BE2C (cell line): ENCODE measurements at regions not wholly inside any gene's neighbourhood (a gene's known extent, or its start where the extent isn't known, plus 50 kb on each side); places are given as distances from the start of the nearest gene placed in this dataset.

Experiments
- DNase-seq: peaks from one replicate; pipeline ENCODE4 v3.0.0-alpha.2; 2020
- H3K27me3 ChIP-seq: fragments of 250-450 bp; sonication (Bioruptor Pico); 2 replicates; pipeline ENCODE4 v1.5.1; 2020; ENCODE audit warnings: mild to moderate bottlenecking
- H3K36me3 ChIP-seq: fragments of 250-450 bp; sonication (Bioruptor Pico); 2 replicates; pipeline ENCODE4 v1.5.1; 2020; ENCODE audit warnings: mild to moderate bottlenecking
- H3K4me1 ChIP-seq: fragments of 250-450 bp; sonication (Bioruptor Pico); 2 replicates; pipeline ENCODE4 v1.5.1; 2020
- H3K4me3 ChIP-seq: 2 replicates; pipeline ENCODE4 v1.5.1; 2011; ENCODE audit warnings: low read depth, low read length
- H3K9me3 ChIP-seq: fragments of 250-450 bp; sonication (Bioruptor Pico); 2 replicates; pipeline ENCODE4 v1.5.1; 2020
- CTCF ChIP-seq: IDR thresholded peaks from 2 replicates; pipeline ENCODE4 v1.5.1; 2012; ENCODE audit warnings: mild to moderate bottlenecking, low read depth, low read length

- no peak overlapping the region for H3K4me3 ChIP-seq
- TF ChIP-seq CTCF = no peak
These were observed 85.2 kb upstream of the PCDH8 start for GRCh38 chr13:52933547-52934210.

GRCh38 chr13:52933099-52933498, 84.7 kb upstream of the PCDH8 start:
- TF ChIP-seq CTCF = no peak
- no peaks in the 10 kb centered on the region for H3K27me3 ChIP-seq
- no peak overlapping the region for H3K4me3 ChIP-seq
- DNase-seq = no peak
- H3K36me3 ChIP-seq = no peaks in the 10 kb centered on the region
- no peaks in the 10 kb centered on the region for H3K9me3 ChIP-seq
- H3K4me1 ChIP-seq = no peaks in the 10 kb centered on the region

More at GRCh38 chr13:52933547-52934210, 85.2 kb upstream of the PCDH8 start:
- H3K4me1 ChIP-seq = no peaks in the 10 kb centered on the region
- DNase-seq = no peak
- no peaks in the 10 kb centered on the region for H3K27me3 ChIP-seq
- no peaks in the 10 kb centered on the region for H3K9me3 ChIP-seq
- no peaks in the 10 kb centered on the region for H3K36me3 ChIP-seq

- Histone ChIP-seq H3K9me3 (no peaks in the 10 kb centered on the region), H3K4me1 (no peaks in the 10 kb centered on the region), H3K36me3 (no peaks in the 10 kb centered on the region), H3K4me3 (no peak overlapping the region), H3K27me3 (no peaks in the 10 kb centered on the region)
- no peak for DNase-seq
- TF ChIP-seq CTCF = no peak
These were observed 84.2 kb upstream of the PCDH8 start for GRCh38 chr13:52932649-52933048.

GRCh38 chr13:52931539-52932431, 83.3 kb upstream of the PCDH8 start:
- no peak for DNase-seq
- Histone ChIP-seq H3K9me3 (no peaks in the 10 kb centered on the region), H3K4me3 (no peak overlapping the region), H3K4me1 (no peaks in the 10 kb centered on the region), H3K36me3 (no peaks in the 10 kb centered on the region), H3K27me3 (no peaks in the 10 kb centered on the region)
- TF ChIP-seq CTCF = no peak

GRCh38 chr13:52931131-52931530, 82.7 kb upstream of the PCDH8 start:
- TF ChIP-seq CTCF = no peak
- no peaks in the 10 kb centered on the region for H3K4me1 ChIP-seq
- H3K4me3 ChIP-seq = no peak overlapping the region
- no peaks in the 10 kb centered on the region for H3K36me3 ChIP-seq
- H3K9me3 ChIP-seq = no peaks in the 10 kb centered on the region
- DNase-seq = no peak
- H3K27me3 ChIP-seq = no peaks in the 10 kb centered on the region

GRCh38 chr13:52929846-52930245, 81.4 kb upstream of the PCDH8 start:
- H3K9me3 ChIP-seq = no peaks in the 10 kb centered on the region

More at GRCh38 chr13:52929846-52930245, 81.4 kb upstream of the PCDH8 start:
- DNase-seq = no peak
- H3K4me1 ChIP-seq = no peaks in the 10 kb centered on the region
- H3K36me3 ChIP-seq = no peaks in the 10 kb centered on the region
- no peak overlapping the region for H3K4me3 ChIP-seq
- H3K27me3 ChIP-seq = no peaks in the 10 kb centered on the region
- no peak for TF ChIP-seq CTCF
